ENCODE measurements at regions not wholly inside any gene's neighbourhood (a gene's known extent, or its start where the extent isn't known, plus 50 kb on each side); places are given as distances from the start of the nearest gene placed in this dataset.

DNA sequence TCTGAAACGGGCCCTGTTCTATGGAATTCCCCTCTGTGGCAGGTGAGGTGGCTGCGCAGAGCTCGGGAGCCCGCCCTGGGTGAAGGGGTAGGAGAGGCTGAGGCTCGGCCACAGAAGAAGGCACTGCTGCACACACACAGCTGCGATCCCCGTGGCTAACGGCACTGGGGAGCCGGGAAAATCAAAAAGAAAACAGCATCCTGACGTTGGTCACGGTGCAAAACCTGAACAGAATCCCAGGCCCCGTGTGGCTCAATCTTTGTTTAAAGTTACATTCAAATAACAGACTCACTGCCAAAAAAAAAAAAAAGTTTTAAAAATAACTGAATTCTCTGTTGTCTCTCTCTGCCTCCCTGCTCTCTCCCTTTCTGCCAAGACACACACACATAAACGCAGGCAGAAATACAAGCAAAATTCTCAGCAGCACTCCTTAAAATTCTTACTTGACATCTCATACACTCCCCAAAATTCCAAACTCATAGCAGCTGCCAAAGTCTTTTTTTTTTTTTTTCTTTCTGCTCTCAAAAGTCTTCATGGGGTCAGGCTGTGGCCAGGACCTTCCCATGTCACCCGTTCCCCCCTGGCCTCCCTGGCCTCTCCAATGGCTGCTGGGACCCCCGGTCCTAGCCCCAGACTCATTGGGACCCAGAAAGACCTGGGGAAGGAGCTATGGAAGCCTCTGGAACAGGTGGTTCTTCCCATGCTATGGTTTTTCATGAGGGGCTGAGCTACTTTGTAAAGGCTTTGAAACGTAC, 248.8 kb downstream of the TTLL2 start:
- TF ChIP-seq HOXA7 (CRISPR knock-in tag; IDR thresholded peaks at IDR 0.05; ENCODE audit: borderline replicate concordance) (no peak), ZNF549 (tag by site-specific recombination; IDR thresholded peaks at IDR 0.05) (no peak), ZNF664 (tag by site-specific recombination; IDR thresholded peaks at IDR 0.05) (no peak), CTCF (tag by site-specific recombination; IDR thresholded peaks at IDR 0.05) (no peak)
- TF ChIP-seq, protein P1, sequence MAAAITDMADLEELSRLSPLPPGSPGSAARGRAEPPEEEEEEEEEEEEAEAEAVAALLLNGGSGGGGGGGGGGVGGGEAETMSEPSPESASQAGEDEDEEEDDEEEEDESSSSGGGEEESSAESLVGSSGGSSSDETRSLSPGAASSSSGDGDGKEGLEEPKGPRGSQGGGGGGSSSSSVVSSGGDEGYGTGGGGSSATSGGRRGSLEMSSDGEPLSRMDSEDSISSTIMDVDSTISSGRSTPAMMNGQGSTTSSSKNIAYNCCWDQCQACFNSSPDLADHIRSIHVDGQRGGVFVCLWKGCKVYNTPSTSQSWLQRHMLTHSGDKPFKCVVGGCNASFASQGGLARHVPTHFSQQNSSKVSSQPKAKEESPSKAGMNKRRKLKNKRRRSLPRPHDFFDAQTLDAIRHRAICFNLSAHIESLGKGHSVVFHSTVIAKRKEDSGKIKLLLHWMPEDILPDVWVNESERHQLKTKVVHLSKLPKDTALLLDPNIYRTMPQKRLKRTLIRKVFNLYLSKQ (tag by site-specific recombination; IDR thresholded peaks at IDR 0.05; ENCODE audit: borderline replicate concordance), result no peak

All from HEK293 (cell line).